WTC11 (cell line): ENCODE measurements at regions not wholly inside any gene's neighbourhood (a gene's known extent, or its start where the extent isn't known, plus 50 kb on each side); places are given as distances from the start of the nearest gene placed in this dataset.

Experiments used
- ATF3 ChIP-seq: sonication (generic); formaldehyde crosslinking; conservative IDR thresholded peaks from 2 replicates; pipeline ENCODE4 v1.8.1; 2022; ENCODE audit warnings: mild to moderate bottlenecking, missing genetic modification reagents
- CTCF ChIP-seq: fragments of 200-600 bp; IDR thresholded peaks from 2 replicates; pipeline ENCODE4 v1.8.0; 2022; ENCODE audit warnings: antibody characterized with exemption
- E2F4 ChIP-seq: sonication (generic); formaldehyde crosslinking; IDR thresholded peaks from 2 replicates; pipeline ENCODE4 v1.8.1; 2022; ENCODE audit warnings: low read depth, mild to moderate bottlenecking, moderate library complexity, missing genetic modification reagents, borderline replicate concordance
- ESRRA ChIP-seq: sonication (generic); formaldehyde crosslinking; IDR thresholded peaks from 2 replicates; pipeline ENCODE4 v1.8.1; 2022; ENCODE audit warnings: mild to moderate bottlenecking, missing genetic modification reagents, borderline replicate concordance
- HMGXB4 ChIP-seq: sonication (generic); formaldehyde crosslinking; IDR thresholded peaks from 2 replicates; pipeline ENCODE4 v1.8.1; 2023; ENCODE audit warnings: mild to moderate bottlenecking, moderate library complexity, missing genetic modification reagents
- MAX ChIP-seq: sonication (generic); formaldehyde crosslinking; IDR thresholded peaks from 2 replicates; pipeline ENCODE4 v1.8.0; 2022; ENCODE audit warnings: mild to moderate bottlenecking, missing genetic modification reagents
- NFE2L1 ChIP-seq: sonication (generic); formaldehyde crosslinking; IDR thresholded peaks from 2 replicates; pipeline ENCODE4 v1.8.1; 2023; ENCODE audit warnings: missing genetic modification reagents
- USF2 ChIP-seq: sonication (generic); formaldehyde crosslinking; IDR thresholded peaks from 2 replicates; pipeline ENCODE4 v1.8.1; 2023; ENCODE audit warnings: mild to moderate bottlenecking, missing genetic modification reagents, moderate library complexity
- ZNF138 ChIP-seq: sonication (generic); formaldehyde crosslinking; conservative IDR thresholded peaks from 2 replicates; pipeline ENCODE4 v1.8.1; 2022; ENCODE audit warnings: mild to moderate bottlenecking, moderate library complexity, missing genetic modification reagents

- TF ChIP-seq ZNF138 (no peak), CTCF (no peak), E2F4 (CRISPR knock-in tag) (no peak), ATF3 (CRISPR knock-in tag) (no peak), NFE2L1 (CRISPR knock-in tag) (no peak), ESRRA (CRISPR knock-in tag) (no peak), HMGXB4 (CRISPR knock-in tag) (no peak), MAX (no peak), USF2 (CRISPR knock-in tag) (no peak)
Measured at GRCh38 chr3:170643831-170644230, 58.0 kb upstream of the SLC7A14 start.
